Activated gamma-delta T cell treated with Interleukin-2 at 50 U/mL for 16 hours (primary cell): ENCODE measurements at regions not wholly inside any gene's neighbourhood (a gene's known extent, or its start where the extent isn't known, plus 50 kb on each side); places are given as distances from the start of the nearest gene placed in this dataset.
"Not testable (repeated sequence)": the region's sequence is repeated elsewhere in the genome, so short reads cannot be mapped to it uniquely, and the experiment has no call there.

Experiments used
- DNase-seq: peaks from one replicate; pipeline ENCODE4 v3.0.0-alpha.2; 2020

GRCh38 chr16:59573528-59574271 lies 839.6 kb upstream of the GOT2 start:
- no peak for DNase-seq

GRCh38 chr16:59567496-59567895 lies 833.4 kb upstream of the GOT2 start:
- no peak for DNase-seq

- no peak for DNase-seq
Observed at GRCh38 chr16:59566446-59566845, 832.3 kb upstream of the GOT2 start.

GRCh38 chr16:59558679-59559078 lies 824.6 kb upstream of the GOT2 start:
- DNase-seq: no peak

- DNase-seq: no peak
Observed at GRCh38 chr16:59552164-59552563, 818.0 kb upstream of the GOT2 start.

- no peak for DNase-seq
Observed at GRCh38 chr16:59545721-59546120, 811.6 kb upstream of the GOT2 start.

- DNase-seq: no peak
Observed at GRCh38 chr16:59543641-59544040, 809.5 kb upstream of the GOT2 start.

- DNase-seq: no peak
Observed at GRCh38 chr16:59540621-59541020, 806.5 kb upstream of the GOT2 start.

- no peak for DNase-seq
Observed at GRCh38 chr16:59535298-59535697, 801.2 kb upstream of the GOT2 start.

- DNase-seq: no peak
Observed at GRCh38 chr16:59527206-59527997, 793.3 kb upstream of the GOT2 start.

GRCh38 chr16:59522826-59523225 lies 788.7 kb upstream of the GOT2 start:
- no peak for DNase-seq

- not testable (repeated sequence) for DNase-seq
Observed at GRCh38 chr16:59518721-59519120, 784.6 kb upstream of the GOT2 start.

GRCh38 chr16:59514651-59515050 lies 780.5 kb upstream of the GOT2 start:
- no peak for DNase-seq

- no peak for DNase-seq
Observed at GRCh38 chr16:59510008-59510424, 775.9 kb upstream of the GOT2 start.

GRCh38 chr16:59500601-59501000 lies 766.5 kb upstream of the GOT2 start:
- no peak for DNase-seq

GRCh38 chr16:59487067-59487466 lies 753.0 kb upstream of the GOT2 start:
- DNase-seq: no peak

GRCh38 chr16:59484833-59485516 lies 750.9 kb upstream of the GOT2 start:
- DNase-seq: no peak

- DNase-seq: no peak
Observed at GRCh38 chr16:59478838-59479237, 744.7 kb upstream of the GOT2 start.

- DNase-seq: no peak
Observed at GRCh38 chr16:59470556-59470955, 736.4 kb upstream of the GOT2 start.

GRCh38 chr16:59469266-59469665 lies 735.1 kb upstream of the GOT2 start:
- DNase-seq: no peak

GRCh38 chr16:59463776-59464175 lies 729.7 kb upstream of the GOT2 start:
- no peak for DNase-seq

- no peak for DNase-seq
Observed at GRCh38 chr16:59459806-59460205, 725.7 kb upstream of the GOT2 start.

GRCh38 chr16:59455497-59455896 lies 721.4 kb upstream of the GOT2 start:
- DNase-seq: no peak

- not testable (repeated sequence) for DNase-seq
Observed at GRCh38 chr16:59450513-59450912, 716.4 kb upstream of the GOT2 start.
